ENCODE measurements at regions not wholly inside any gene's neighbourhood (a gene's known extent, or its start where the extent isn't known, plus 50 kb on each side); places are given as distances from the start of the nearest gene placed in this dataset.

DNA sequence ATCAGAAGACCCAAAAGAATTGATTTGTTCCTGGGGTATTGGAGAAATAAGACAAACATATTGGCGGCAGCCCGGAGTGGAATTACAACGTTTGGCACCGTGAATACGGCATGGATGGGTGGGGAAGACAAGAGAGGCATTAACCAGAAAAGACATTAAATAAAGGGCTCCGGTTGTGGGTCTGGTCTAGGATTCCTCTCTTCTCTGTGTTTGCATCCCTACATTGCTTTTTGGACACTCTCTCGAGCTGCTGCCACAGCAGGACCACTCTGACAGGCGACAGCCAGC, 138.7 kb upstream of the PALM2AKAP2 start:
- TF ChIP-seq, protein P1, sequence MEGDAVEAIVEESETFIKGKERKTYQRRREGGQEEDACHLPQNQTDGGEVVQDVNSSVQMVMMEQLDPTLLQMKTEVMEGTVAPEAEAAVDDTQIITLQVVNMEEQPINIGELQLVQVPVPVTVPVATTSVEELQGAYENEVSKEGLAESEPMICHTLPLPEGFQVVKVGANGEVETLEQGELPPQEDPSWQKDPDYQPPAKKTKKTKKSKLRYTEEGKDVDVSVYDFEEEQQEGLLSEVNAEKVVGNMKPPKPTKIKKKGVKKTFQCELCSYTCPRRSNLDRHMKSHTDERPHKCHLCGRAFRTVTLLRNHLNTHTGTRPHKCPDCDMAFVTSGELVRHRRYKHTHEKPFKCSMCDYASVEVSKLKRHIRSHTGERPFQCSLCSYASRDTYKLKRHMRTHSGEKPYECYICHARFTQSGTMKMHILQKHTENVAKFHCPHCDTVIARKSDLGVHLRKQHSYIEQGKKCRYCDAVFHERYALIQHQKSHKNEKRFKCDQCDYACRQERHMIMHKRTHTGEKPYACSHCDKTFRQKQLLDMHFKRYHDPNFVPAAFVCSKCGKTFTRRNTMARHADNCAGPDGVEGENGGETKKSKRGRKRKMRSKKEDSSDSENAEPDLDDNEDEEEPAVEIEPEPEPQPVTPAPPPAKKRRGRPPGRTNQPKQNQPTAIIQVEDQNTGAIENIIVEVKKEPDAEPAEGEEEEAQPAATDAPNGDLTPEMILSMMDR (conservative IDR thresholded peaks at IDR 0.05; ENCODE audit: low read length), result no peak
- no peak for TF ChIP-seq EZH2phosphoT487 (IDR thresholded peaks at IDR 0.05; ENCODE audit: borderline replicate concordance, low read depth, low read length)
